ENCODE measurements at regions not wholly inside any gene's neighbourhood (a gene's known extent, or its start where the extent isn't known, plus 50 kb on each side); places are given as distances from the start of the nearest gene placed in this dataset.

DNA sequence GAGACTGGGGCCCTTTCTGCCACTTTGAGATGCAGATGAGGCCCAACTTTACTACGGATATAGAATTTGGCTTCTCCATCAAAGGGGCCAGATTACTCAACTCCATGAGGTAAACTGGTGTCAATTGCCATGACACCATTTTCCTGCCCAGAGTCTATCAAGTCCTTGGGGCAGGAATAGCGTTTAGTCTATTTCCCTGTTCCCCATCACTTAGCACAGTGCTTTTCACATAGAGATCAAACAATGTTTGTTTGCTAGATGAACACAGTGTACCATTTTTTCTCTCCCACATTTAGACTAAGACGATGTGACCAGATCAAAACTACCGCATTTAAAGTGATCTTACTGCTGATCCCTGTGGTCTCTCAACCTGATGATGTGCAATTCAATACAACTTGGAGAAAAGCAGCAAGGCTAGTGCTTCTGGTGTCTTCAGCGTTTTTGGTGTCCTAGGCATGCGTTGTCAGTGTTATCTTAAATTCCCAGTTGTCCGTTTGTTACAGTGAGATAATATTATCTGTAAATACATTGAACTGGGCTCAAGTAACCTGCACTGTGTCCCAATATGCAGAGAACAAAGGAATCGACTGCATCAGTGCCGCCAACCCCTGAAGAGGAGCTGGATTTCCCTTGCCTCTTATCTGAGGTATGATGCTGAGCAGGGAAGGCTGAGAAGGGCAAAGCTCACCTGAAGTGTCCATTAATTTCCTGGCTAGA lies 446.2 kb downstream of the PLK2 start (continued):
- TF ChIP-seq, protein P1, sequence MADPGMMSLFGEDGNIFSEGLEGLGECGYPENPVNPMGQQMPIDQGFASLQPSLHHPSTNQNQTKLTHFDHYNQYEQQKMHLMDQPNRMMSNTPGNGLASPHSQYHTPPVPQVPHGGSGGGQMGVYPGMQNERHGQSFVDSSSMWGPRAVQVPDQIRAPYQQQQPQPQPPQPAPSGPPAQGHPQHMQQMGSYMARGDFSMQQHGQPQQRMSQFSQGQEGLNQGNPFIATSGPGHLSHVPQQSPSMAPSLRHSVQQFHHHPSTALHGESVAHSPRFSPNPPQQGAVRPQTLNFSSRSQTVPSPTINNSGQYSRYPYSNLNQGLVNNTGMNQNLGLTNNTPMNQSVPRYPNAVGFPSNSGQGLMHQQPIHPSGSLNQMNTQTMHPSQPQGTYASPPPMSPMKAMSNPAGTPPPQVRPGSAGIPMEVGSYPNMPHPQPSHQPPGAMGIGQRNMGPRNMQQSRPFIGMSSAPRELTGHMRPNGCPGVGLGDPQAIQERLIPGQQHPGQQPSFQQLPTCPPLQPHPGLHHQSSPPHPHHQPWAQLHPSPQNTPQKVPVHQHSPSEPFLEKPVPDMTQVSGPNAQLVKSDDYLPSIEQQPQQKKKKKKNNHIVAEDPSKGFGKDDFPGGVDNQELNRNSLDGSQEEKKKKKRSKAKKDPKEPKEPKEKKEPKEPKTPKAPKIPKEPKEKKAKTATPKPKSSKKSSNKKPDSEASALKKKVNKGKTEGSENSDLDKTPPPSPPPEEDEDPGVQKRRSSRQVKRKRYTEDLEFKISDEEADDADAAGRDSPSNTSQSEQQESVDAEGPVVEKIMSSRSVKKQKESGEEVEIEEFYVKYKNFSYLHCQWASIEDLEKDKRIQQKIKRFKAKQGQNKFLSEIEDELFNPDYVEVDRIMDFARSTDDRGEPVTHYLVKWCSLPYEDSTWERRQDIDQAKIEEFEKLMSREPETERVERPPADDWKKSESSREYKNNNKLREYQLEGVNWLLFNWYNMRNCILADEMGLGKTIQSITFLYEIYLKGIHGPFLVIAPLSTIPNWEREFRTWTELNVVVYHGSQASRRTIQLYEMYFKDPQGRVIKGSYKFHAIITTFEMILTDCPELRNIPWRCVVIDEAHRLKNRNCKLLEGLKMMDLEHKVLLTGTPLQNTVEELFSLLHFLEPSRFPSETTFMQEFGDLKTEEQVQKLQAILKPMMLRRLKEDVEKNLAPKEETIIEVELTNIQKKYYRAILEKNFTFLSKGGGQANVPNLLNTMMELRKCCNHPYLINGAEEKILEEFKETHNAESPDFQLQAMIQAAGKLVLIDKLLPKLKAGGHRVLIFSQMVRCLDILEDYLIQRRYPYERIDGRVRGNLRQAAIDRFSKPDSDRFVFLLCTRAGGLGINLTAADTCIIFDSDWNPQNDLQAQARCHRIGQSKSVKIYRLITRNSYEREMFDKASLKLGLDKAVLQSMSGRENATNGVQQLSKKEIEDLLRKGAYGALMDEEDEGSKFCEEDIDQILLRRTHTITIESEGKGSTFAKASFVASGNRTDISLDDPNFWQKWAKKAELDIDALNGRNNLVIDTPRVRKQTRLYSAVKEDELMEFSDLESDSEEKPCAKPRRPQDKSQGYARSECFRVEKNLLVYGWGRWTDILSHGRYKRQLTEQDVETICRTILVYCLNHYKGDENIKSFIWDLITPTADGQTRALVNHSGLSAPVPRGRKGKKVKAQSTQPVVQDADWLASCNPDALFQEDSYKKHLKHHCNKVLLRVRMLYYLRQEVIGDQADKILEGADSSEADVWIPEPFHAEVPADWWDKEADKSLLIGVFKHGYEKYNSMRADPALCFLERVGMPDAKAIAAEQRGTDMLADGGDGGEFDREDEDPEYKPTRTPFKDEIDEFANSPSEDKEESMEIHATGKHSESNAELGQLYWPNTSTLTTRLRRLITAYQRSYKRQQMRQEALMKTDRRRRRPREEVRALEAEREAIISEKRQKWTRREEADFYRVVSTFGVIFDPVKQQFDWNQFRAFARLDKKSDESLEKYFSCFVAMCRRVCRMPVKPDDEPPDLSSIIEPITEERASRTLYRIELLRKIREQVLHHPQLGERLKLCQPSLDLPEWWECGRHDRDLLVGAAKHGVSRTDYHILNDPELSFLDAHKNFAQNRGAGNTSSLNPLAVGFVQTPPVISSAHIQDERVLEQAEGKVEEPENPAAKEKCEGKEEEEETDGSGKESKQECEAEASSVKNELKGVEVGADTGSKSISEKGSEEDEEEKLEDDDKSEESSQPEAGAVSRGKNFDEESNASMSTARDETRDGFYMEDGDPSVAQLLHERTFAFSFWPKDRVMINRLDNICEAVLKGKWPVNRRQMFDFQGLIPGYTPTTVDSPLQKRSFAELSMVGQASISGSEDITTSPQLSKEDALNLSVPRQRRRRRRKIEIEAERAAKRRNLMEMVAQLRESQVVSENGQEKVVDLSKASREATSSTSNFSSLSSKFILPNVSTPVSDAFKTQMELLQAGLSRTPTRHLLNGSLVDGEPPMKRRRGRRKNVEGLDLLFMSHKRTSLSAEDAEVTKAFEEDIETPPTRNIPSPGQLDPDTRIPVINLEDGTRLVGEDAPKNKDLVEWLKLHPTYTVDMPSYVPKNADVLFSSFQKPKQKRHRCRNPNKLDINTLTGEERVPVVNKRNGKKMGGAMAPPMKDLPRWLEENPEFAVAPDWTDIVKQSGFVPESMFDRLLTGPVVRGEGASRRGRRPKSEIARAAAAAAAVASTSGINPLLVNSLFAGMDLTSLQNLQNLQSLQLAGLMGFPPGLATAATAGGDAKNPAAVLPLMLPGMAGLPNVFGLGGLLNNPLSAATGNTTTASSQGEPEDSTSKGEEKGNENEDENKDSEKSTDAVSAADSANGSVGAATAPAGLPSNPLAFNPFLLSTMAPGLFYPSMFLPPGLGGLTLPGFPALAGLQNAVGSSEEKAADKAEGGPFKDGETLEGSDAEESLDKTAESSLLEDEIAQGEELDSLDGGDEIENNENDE (IDR thresholded peaks at IDR 0.05; ENCODE audit: insufficient replicate concordance, low read length) = no peak

Data from H1 (cell line).